Inferior parietal cortex (tissue), 1 donor: ENCODE measurements at regions not wholly inside any gene's neighbourhood (a gene's known extent, or its start where the extent isn't known, plus 50 kb on each side); places are given as distances from the start of the nearest gene placed in this dataset.
"Not testable (repeated sequence)": the region's sequence is repeated elsewhere in the genome, so short reads cannot be mapped to it uniquely, and the experiment has no call there.

ENCODE experiments used
- DNase-seq: peaks from one replicate; pipeline ENCODE4 v3.0.0-alpha.2; 2016; ENCODE audit errors: extremely low spot score

DNA sequence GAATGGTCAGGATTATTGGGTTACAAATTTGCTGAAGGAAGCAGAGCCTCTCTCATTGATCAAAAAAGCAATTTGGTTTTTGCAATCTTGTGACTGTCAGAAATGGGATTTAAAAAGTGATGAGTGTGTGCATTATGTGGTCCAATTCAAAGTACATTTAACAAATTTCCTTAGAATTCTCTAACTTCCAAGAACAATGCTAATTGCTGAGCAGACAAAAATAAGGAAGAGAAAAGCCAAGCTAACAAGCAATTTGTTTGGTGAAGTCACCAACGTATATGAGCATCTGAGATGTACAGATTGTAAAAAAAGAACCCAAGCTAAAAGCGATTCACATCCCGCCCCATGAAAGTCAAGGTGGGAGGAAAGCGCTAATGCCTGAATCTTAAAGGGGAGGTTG lies 1643.9 kb downstream of the CDH8 start:
- DNase-seq, result no peak

DNA sequence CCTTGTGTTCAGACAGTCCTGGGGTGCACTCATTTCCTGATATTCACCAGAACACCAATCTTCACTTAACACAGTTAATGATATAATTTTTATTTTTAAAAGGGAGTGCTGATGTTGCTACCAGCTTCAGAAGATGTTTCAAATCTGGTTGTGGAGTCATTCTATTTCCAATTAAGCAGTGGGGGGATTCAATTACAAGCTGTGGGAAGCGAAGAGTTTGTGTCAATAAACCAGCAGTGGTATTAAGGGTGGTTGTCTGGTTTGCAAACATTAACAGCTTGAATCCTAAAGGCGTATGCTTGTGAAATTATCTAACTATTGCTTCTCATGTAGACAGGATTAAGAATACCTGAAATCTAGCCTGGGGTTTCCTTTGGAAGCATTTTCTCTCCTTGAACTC lies 1637.5 kb upstream of the GOT2 start:
- DNase-seq, result no peak

DNA sequence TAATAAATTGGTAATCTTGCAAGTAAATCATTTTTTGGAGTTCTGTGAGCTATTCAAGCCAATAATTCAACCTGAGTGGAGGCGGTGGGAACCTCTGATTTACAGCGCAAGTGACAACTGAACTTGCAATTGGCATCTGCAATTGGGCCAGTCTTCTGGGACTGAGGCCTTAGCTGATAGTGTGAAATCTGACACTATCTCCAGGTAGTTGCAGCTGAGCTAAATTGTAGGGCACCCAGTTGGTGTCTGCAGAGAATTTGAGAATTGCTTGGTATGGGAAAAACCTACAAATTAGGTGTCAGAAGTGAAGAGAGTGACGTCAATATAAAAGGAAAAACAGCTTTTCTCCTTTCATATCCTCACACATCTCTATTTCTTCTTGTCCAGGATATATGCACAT lies 1633.6 kb upstream of the GOT2 start:
- no peak for DNase-seq

DNA sequence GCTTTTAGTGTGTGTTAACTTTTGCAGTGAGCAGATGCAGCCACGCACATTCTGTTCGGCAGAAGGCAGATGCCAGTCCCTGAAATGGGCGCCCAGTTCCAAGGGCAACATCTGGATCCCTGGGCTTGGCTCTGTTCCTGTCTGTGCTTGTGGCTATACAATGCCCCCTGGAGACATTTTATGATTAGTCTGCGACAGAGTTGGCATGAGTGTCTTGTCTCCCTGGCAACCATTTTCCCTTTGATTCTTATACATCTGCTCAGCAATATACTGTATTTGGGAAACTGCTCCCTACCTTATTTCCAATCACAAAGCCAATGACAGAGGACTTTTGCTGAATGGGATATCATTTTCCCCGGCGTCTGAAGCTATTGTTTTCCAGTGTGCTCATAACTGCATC lies 1629.5 kb upstream of the GOT2 start:
- no peak for DNase-seq

DNA sequence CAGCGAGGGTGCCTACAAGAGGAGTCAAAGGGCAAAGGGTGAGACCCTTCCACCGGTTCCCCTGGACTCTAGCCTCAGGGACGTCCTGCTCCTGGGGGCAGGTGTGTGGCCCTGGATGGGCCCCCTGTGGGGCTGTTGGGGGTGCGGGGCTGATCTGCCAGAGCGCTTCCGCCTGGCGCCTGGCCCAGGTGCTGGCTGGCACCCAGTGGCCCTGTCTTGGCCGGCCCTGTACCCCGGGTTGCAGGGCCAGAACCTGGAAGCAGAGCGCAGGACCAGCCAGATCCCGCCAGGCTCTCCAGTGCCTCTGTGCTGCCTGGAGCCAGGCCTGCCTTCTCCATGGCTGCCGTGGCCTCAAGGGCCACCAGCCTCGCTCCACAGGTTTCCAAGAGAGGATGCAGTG lies 1625.8 kb upstream of the GOT2 start:
- DNase-seq, result not testable (repeated sequence)

DNA sequence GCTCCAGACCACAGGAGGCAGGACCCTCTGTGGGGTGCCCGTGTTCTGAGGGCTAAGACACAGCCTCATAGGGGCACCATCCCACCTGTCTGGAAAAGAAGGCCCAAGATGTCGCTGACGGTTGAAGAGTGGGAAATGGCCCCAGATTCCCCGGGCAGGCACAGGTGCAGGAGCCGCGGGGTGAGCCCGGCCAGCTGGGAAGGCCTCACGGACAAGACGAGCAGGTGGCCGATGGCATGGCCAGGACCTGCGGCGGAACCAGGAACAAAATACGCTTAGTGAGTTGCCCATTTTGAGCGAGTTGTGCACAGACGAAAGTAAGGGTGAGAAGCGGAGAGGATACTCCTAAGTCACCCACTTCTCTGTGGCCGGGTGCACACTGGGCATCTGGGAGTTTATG lies 1625.3 kb upstream of the GOT2 start:
- DNase-seq, result not testable (repeated sequence)

DNA sequence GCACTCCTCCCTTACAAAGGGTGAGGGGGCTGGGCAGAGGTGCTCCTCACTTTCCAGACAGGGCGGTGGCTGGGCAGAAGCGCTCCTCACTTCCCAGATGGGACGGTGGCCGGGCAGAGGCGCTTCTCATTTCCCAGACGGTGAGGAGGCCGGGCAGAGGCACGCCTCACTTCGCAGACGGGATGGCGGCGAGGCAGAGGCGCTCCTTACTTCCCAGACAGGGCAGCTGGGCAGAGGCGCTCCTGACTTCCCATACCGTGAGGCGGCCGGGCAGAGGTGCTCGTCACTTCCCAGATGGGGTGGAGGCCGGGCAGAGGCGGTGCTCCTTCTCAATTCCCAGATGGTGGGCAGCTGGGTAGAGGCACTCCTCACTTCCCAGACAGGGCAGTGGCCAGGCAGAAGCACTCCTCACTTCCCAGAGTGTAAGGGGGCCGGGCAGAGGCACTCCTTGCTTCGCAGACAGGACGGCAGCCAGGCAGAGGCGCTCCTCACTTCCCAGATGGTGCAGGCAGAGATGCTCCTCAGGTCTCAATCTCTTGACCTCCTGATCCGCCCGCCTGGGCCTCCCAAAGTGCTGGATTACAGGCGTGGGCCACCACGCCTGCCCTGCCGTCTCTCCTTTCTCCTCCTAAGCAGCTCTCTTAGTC lies 1623.9 kb upstream of the GOT2 start:
- DNase-seq, result not testable (repeated sequence)

DNA sequence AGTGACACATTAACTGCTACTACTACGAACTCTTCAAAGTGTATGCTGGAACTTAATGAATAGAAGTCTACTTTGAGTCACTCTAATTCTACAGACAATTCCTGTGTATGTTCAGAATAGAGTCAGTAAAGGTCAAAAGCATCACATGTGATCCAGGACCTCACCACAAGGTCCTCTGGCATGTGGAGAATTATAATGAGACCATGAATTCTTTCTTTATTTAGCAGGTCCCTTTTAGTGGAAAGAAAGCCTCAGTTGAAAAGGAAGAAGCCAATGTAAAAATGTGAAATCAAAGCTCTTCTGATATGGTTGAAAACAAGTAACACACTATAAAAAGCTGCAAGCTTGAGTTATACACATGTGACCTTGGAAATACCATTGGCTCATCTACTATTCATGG lies 1612.1 kb upstream of the GOT2 start:
- no peak for DNase-seq

DNA sequence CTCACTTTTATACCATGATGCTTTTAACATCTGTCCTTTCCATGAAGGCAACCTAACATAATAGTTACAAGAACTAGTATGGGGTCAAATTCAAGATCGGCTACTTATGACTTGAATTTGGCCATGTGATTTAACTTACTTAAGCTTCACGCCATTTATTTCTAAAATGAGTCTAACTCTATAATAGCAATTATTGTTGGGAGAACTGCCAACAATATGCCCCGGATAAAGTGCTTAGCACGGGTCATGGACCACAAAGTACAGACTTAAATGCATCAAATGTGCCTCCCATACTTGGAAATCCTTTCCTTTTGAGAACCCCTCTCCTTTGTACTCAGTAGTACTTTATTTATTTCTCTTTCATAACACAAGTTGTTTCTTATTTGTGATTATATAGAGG lies 1603.6 kb upstream of the GOT2 start:
- DNase-seq, result no peak

DNA sequence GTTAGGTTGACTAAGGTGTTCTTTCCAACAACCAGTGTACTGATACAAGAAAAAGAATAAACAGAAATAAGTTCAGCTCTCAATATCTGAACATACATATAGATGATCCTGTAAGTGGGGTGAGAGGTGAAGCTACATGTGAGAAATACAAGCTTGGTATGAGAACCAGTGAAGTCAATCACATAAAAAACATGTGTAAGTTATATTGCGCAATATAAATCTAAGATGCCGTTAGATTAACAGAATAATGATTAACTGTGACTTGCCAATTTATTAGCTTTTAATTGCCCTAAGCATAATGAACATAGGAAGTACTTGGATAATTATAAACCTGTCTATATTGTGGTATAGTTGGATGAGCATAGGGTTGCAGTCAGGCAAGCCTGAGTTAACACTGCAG lies 1597.1 kb upstream of the GOT2 start:
- DNase-seq, result no peak

DNA sequence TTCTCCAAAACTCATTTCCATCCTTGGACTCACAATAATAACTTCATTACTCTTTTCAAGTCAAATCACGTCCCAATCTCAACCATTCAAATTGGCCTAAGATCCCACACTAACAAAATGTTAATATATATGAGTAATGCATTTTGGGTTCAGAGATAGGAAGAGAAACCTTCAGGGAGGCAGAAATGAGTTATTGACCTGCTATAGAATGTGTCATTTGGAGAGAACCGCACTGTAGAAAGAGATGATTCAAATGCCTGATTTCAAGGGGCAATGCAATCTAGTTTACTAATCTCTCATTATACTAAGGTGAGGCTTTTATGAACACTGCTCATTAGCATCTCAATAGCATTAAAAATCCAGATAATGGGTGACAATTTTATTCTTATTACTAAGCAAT lies 1595.0 kb upstream of the GOT2 start:
- no peak for DNase-seq

DNA sequence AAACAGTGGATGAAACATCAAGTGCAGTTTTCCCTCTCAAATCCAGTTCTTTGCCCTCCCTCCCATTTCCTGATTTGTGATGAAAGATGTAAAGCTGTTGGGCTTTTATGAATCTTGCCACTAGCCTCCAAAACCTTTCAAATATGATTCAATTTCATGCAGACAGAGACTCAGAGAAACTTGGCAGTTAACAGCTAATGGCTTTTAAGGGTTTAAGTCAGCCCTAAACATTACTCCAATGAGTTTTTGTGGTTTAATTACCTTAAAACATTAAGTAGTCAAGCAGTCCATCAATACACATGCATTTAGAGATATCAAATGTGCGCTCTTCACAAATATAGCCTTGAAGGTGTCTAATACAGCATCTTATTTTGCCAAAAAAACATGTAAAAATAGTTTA lies 1594.0 kb upstream of the GOT2 start:
- DNase-seq, result no peak

DNA sequence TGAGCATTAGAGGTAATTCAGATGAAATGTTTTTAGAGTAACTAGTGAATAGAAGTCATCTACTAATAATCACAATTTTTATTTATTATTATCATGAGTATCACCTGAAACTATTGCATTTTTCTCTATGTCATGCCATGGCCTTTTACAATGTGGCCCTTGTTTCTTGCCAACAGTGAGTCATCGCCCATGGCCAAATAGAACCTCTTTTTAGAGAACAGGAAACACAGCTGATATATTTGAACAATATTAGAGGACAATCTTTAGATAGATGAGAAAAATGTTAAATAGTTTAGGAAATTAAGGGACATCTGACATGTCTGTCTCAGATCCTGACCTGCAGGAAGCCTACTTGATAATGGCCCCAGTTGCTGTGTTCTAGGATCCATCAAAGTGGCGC lies 1584.4 kb upstream of the GOT2 start:
- DNase-seq, result no peak

DNA sequence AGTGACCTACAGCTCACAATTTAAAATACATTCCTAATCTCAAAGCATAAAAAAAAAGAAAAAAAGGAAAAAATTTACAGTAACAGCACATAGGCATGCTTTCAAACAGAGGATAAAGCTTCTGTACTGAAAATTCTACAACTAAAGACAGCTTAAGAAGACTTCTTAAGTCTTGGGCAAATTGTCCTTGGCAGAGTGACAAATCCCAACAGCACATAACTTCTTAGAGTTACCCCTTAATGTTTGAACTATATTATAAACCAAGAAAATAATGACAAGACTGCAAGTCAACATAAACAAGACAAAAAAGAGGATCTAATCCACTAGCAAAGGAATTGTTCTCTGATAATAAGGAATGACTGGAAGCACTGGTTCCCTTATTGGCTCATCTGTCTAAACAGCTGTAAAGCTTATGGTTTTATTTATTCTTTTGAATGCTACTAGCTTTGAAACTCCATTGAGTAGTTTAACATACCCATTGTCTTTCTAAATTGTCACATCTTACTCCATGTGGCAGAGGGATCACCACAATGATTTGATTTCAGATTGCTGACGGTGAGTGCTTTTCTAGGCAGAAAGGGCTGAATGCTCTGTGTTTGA lies 1576.8 kb upstream of the GOT2 start:
- DNase-seq, result no peak

DNA sequence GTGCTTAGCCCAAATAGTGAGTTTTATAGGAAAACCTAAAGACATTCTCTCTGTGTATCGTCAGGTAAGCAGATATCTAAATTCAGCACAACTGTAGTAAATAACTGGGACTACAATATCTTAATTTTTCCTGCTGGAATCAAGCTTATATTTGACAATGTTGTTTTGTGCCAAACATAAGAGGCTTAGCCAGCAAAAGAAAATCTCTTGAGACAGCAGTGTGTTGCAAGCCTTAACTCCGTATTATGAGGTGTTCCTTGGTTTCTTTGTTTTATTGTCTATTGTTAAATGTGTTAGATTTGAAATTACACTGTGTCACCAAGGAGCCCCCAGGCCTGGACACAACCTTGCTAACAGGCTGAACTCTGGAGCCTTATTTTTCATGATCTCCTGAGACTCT lies 1570.6 kb upstream of the GOT2 start:
- DNase-seq, result no peak

DNA sequence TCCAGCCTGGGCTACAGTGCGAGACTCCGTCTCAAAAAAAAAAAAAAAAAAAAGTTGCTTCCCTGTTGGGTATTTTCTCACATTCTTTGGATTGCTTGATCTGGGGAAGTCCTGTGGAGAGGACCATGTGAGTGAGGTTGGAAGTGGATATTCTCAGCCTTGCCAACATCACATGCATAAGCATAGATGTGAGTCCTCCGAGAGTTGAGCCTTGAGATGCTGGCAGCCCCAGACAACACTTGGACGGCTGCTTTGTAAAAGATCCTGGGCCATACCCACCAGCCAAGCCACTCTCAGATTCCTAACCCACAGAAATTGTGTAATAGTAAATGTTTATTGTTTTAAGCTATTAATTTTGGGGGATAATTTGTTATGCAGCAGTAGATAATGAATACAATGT lies 1570.0 kb upstream of the GOT2 start:
- DNase-seq, result no peak

DNA sequence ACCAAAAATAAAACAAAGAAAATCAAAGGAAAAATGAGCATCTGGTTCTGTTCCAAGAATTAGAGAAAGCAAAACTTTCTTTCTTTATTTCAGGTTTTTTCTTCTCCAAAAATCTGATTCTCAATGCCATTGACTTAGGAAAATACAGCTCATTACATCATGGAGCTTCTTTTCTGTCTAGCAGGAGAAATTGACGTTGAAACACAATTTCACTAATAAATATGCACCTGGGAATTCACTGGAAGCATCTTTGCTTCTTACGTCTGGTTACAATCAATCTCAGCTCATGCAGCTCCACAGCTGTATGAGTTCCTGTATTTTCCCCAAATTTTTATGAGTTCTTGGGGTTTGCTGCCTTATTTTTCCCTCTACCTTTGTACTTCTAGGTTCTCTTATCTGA lies 1568.6 kb upstream of the GOT2 start:
- no peak for DNase-seq

DNA sequence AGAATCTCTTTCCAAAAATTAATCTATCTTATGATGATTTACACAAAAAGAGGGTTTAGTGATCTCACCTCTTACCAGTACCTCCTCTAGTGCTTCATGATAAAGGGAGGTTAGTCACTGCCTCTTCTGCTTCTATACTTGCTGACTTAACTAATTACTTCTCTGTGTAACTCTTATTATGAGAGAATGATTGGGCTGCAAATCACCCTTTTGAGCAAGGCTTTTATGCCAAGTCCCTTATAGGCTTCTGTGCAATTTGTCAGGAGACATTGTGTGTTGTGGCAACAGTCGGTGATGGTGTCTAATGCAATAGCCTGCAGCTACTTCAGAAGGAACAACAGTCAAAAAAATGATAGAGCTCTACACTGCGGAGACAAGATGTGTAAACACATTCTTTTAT lies 1568.1 kb upstream of the GOT2 start:
- no peak for DNase-seq

DNA sequence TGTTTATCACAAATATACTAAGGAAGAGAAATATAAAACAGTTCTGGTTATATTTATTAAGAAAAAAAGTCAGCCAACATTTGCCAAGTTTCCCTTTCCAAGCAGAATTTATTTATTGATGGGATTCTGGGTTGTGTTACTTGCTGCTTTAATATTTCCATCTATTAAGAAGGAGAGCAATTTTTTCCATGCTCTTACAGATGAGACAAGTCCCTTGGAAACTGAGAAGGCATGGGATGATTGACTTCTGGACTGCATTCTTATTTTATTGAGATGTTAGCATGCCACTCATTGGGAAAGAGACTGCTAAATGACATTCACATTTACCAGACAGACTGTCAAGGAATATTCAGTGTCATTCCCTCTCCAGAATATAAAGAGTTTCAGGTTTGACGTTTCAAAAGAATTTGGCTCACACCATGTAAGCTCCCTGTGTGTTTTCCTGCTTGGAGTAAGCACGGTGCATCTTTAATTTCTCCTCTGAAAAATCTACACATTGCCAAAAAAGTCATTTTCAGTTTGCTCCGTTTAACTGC lies 1565.2 kb upstream of the GOT2 start:
- DNase-seq, result no peak

DNA sequence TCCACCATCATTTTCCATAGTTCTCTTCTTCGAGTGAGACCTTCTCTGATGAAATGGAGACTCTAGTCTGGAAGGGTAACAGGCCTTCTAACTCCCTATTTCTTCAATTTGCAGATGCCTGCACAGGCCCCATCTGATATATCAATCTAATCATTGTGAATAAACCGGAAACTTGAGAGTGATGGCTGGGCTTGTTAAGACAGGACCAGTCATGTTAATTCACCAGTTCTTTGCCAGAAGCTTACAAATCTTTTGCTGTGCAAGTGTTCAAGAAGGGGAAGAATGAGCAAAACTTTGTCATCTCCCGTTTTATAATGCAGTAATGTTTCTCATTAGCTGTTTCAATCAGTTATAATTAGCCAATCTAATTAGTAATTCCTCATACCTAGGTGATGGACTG lies 1561.3 kb upstream of the GOT2 start:
- DNase-seq, result no peak

DNA sequence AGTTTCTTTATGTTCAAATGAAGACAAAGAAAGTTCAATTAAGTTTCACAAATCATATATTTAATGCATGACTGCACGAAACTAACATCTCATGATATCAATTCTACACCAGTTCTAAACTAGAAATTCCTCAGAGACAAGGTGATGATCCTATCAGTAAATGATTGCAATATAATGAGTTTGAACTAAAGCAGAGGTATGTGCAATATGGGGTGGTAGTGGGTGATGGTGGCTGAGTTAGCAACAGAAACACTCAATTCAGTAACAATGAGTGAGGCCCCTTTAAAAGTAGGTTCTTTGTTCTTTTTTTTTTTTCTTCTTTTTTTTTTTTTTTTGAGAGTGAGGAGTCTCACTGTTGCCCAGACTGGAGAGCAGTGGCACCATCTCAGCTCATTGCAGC lies 1551.7 kb upstream of the GOT2 start:
- DNase-seq, result no peak

DNA sequence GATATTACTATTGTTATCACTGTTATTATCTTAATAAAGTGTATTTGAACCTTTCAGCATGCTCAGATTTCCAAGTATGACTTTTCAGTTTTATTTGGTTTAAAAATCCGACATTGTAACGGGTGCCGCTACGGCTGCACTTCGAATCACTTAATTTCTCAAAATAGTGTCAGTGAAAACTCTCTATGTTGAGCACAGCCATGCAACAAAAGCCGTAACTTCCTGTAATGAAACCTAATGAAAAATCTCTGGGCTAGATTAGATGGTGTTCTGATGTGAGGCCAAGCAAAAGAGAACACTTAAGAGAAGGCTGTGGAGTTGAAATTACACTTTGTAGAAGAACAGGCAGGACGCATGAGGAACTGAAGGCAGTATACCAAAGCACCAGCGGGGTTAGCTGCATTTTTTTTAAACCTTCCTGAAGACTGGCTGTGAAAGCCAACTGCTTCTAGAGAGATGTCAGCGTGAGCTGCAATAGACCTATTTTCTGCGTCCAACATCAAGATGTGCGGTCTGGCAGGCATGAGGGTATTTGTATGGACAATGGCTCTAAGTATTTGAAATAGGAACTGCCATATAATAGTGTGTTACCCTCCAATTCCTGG lies 1545.0 kb upstream of the GOT2 start:
- DNase-seq, result no peak

DNA sequence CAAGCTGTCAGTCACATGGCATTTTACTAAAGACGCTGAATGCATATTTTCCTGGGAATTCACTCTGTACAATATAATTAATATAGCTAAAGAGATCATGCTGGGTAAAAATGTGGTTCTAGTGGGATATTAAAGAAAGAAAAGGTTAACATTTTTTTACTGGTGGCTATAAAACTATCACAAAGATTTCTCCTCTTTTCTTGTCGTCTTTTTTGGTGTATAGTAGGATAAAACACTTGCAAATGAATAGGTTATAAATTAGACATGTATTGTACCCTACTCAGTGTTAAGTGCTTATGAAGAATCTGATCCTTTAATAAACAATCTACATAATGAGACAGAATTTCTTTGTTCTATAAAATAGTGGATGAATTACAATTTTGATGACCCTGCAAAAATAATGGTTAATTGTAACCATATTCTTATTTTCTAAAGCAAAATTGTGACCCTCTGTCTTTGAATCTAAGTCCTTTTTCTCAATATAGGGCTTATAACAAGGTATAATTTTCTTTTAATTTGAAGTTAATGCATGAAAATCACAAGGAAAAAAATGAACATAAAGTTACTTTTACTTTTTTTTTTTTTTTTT lies 1540.4 kb upstream of the GOT2 start:
- DNase-seq, result no peak
